ENCODE measurements at regions not wholly inside any gene's neighbourhood (a gene's known extent, or its start where the extent isn't known, plus 50 kb on each side); places are given as distances from the start of the nearest gene placed in this dataset.
"Not testable (repeated sequence)": the region's sequence is repeated elsewhere in the genome, so short reads cannot be mapped to it uniquely, and the experiment has no call there.

- DNase-seq (ENCODE audit: low read depth, low spot score): no peak
Measured at GRCh38 chr4:58064653-58065052, 954.5 kb upstream of the IGFBP7 start.

- no peak for DNase-seq (ENCODE audit: low read depth, low spot score)
Measured at GRCh38 chr4:58063404-58064160, 953.4 kb upstream of the IGFBP7 start.

DNA sequence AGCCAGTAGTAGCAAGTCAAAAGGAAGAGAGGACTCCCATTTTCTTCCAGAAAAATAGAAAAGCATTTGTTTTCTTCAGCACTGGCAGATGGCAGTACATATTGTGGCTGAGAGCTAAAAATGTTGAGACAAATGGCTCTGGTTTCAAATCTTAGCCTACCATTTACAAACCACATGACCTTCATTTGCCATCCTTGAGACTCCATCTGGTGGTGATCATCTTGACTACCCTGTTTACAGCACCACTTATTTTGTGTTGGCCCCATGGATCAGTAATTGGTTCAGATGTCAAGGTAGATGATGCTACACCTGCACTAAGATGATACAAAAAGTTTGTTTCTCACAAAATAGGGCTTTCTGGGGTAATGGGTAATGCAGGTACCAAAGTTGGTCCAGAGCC is 951.8 kb upstream of the IGFBP7 start:
- no peak for DNase-seq (ENCODE audit: low read depth, low spot score)

- DNase-seq (ENCODE audit: low read depth, low spot score): no peak
Measured at GRCh38 chr4:58050439-58050838, 940.3 kb upstream of the IGFBP7 start.

- no peak for DNase-seq (ENCODE audit: low read depth, low spot score)
Measured at GRCh38 chr4:58048491-58048890, 938.3 kb upstream of the IGFBP7 start.

DNA sequence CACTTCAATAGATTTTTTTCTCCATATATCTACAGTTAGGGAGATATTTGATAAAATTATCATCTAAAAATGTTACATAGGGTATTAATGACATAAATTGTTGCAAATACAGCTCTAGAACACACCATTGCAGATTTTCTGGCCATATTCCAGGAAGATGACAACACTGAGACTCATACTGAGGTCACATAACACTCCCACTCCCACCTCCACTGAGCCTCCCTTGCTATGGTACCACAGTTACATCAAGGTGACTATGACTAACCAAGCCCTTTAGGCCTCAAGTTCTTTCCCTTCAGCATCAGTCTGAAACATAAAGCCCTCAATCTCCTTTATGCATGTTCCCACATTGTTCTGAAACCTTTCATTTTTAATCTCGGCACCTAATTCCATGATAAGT is 932.0 kb upstream of the IGFBP7 start:
- no peak for DNase-seq (ENCODE audit: low read depth, low spot score)

DNA sequence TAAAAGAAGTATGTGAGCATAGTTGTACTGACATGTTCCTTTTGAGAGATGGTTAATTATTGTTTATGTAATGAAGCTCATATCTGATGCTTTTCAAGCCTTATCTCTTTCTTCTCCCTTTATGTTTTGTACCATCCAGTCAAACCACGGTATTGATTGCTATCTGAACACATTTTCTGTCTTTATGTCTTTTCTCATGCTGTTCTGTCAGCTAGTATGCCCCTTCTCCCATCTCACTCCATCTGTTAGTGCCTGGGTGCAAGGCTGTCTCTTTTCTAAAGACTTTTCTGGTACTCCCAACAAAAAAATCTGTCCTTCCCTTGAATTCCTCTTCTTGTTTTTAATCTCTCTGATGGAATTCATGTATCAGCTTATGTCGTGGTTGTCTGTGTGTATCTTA is 883.8 kb upstream of the IGFBP7 start:
- DNase-seq (ENCODE audit: low read depth, low spot score): no peak

DNA sequence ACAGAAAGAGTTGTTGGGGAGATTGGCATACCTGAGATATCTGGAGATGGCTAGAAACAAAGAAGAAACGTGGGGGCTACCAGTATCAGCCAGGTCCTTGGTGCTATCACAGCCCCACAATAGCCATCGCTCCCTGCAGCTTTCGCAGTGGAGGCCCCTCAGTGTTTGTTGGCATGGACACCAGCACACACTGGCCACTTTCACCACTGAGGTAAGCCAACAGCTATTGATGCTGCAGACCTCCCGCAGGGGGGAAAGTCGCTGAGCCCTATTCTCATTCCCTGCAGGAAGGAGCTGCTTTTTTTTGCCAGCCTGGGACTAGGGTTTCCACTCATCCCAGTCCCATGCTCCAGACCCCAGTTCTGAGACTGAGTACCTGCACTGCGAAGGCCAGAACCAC is 879.2 kb upstream of the IGFBP7 start:
- no peak for DNase-seq (ENCODE audit: low read depth, low spot score)

DNA sequence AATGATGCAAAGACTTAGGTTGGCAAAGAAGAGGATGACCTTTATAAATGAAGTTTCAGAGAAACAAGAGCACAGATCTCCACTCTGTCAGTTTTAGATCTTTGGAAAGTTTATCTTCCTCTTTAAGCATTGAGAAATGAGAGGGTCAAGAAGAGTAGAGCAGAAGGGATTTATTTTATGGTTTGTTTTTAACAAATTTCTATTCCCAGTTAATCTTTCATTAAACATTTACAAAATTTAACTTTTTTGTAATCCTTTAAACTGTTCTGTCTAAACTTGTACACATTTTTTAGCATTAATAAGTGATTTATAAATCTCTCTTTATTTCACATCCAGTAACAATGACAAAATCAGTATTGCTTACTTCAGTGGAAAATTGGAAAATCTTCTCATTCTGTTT is 875.0 kb upstream of the IGFBP7 start:
- no peak for DNase-seq (ENCODE audit: low read depth, low spot score)

DNA sequence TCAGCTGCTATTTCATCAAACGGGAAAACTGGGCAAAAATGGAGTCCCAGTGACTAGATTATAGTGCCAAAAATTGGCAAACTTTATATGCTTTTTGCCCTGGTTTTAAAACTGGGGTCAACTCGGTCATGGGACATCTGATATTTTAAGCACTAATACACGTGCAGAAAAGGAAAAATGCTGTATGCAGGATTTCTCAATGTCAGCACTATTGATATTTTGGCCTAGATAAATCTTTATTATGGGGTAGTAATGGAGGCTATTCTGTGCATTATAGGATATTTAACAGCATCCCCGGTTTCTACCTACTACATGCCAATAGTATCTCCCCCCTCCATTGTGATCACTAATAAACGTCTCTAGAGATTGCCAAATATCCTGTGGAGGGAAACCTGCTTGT is 870.9 kb upstream of the IGFBP7 start:
- DNase-seq (ENCODE audit: low read depth, low spot score): no peak

GRCh38 chr4:57974821-57975220 is 864.6 kb upstream of the IGFBP7 start:
- DNase-seq (ENCODE audit: low read depth, low spot score): no peak

DNA sequence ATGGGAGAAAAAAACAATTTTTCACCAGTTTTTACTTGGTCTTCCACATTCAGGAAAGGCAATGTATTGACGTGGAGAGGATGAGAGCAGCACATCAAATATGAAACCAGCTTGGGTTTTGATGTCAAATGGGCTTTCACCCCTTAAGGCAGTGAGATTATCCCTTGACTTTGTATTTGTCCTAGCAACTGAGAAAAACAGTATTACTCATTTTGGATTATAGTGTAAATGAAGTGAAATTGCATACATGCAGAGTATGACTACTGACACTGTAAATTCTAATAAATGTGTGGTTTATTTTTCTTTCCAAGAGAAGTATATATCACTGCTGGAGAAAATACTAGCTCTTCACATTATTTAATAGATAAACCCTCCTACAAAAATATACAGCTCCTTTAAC is 863.6 kb upstream of the IGFBP7 start:
- no peak for DNase-seq (ENCODE audit: low read depth, low spot score)

- DNase-seq (ENCODE audit: low read depth, low spot score): no peak
Measured at GRCh38 chr4:57971261-57971660, 861.1 kb upstream of the IGFBP7 start.

DNA sequence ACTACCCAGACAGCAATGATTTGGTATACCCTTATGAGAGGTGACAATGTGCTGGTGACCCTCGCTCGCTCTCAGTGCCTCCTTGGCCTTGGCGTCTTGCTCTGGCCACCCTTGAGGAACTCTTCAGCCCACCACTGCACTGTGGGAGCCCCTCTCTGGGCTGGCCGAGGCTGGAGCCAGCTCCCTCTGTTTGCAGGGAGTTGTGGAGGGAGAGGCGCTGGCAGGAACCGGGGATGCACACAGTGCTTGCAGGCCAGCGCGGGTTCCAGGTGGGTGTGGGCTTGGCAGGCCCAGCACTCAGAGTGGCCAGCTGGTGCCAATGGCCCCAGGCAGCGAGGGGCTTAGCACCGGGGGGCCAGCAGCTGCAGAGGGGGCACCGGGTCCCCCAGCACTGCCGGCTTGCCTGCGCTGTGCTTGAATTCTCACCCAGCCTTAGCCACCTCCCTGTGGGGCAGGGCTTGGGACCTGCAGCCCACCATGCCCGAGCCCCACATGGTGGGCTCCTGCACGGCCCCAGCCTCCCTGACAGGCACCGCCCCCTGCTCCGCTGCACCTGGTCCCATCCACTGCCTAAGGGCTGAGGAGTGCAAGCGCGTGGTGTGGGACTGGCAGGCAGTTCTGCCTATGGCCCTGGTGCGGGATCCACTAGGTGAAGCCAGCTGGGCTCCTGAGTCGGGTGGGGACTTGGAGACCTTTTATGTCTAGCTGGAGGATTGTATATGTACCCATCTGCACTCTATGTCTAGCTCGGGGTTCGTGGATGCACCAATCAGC is 857.0 kb upstream of the IGFBP7 start:
- DNase-seq (ENCODE audit: low read depth, low spot score): no peak

- not testable (repeated sequence) for DNase-seq (ENCODE audit: low read depth, low spot score)
Measured at GRCh38 chr4:57965431-57965830, 855.2 kb upstream of the IGFBP7 start.

- DNase-seq (ENCODE audit: low read depth, low spot score): no peak
Measured at GRCh38 chr4:57945298-57945697, 835.1 kb upstream of the IGFBP7 start.

DNA sequence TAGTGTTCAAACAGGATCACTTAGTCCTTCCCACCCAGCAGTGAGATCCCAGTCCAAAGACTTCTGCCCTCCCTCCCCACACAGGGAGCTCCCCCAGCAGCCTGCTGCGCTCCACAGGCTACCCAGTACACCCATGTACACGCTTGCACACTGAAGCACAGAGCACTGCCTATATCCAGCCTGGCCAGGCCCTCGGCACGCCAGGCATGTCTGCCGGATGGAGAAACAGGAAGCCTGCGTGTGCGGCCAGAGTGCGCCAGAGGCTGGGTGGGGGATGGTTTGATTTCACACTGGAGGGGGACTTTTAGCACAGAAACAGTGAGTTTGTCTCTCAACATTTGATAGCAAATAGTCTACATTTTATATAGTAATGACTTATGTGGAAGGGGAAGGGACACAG is 833.5 kb upstream of the IGFBP7 start:
- no peak for DNase-seq (ENCODE audit: low read depth, low spot score)

GRCh38 chr4:57937326-57937725 is 827.1 kb upstream of the IGFBP7 start:
- DNase-seq (ENCODE audit: low read depth, low spot score): not testable (repeated sequence)

- DNase-seq (ENCODE audit: low read depth, low spot score): no peak
Measured at GRCh38 chr4:57926311-57926710, 816.1 kb upstream of the IGFBP7 start.

DNA sequence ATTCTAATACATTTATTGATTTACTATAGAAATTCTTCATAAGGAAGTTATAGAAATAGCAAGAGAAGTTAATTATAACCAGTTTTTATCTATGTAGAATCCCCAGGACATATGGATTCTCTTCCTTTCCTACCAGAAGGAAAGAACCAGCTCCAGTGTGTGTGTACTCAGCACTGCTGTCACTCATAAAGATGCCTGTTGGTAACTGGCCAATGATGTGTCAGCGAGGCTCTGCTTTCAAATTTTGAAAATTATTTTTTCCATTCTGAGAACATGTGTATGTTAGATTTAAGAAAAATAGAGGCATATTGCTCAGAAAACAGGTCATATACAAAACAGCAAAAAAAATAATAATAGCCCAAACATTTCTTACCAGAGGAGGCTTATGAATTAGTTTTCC is 814.8 kb upstream of the IGFBP7 start:
- DNase-seq (ENCODE audit: low read depth, low spot score): no peak

DNA sequence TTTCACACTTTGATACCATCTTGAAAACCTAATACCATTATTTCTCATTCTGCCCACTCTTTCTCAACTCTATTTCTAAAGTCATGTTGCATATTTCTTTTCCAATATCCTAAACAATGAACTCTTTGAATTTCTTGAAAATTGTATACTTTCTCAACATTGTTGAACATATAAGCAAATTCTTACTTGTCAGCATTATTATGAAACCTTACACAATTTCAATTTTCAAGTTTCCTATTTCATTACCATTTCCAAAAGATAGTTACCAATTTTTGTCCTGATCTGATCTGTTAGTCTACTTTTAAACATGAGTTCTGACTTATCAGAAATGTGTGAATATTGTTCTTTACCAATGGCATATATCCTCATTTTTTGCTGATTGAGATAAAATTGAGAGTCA is 806.3 kb upstream of the IGFBP7 start:
- DNase-seq (ENCODE audit: low read depth, low spot score): no peak

DNA sequence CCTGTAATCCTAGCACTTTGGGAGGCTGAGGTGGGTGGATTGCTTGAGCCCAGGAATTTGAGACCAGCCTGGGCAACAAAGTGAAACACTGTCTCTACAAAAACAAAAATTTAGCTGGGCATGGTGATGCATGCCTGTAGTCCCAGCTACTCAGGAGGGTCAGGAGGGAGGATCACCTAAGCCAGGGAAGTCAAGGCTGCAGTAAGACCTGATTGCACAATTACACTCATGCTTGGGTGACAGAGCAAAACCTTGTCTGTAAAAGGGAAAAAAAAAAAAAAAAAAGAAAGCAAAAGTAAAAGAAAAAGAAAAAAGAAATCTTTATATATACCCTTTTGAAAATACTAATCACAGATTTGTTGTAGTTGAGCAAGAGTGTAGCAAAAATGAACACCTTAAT is 801.0 kb upstream of the IGFBP7 start:
- no peak for DNase-seq (ENCODE audit: low read depth, low spot score)

DNA sequence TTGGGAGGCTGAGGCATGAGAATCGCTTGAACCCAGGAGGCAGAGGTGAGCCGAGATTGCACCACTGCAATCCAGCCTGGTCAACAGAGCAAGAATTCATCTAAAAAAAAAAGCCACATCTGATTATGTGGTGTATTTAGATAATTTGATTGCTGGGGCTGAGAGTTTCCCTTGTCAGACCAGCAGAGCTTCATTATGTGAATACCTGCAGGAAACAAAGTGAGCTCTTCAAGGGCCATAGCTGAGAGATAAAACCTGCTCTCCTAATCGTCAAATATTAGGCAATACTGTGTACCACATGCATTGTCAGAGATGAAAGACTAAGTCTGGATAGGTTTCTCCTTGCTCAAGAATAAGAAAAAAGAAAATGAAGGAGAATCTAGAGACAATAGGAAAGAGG is 800.0 kb upstream of the IGFBP7 start:
- DNase-seq (ENCODE audit: low read depth, low spot score): no peak
